IMR-90 (cell line): ENCODE measurements at regions not wholly inside any gene's neighbourhood (a gene's known extent, or its start where the extent isn't known, plus 50 kb on each side); places are given as distances from the start of the nearest gene placed in this dataset.

Source experiments
- ATAC-seq: fragments of 200-7000 bp; cut with Tn5 transposase; 2 replicates; pipeline ENCODE4 v1.9.1; 2020; ENCODE audit warnings: low read depth, mild to moderate bottlenecking, moderate library complexity
- BruUV-seq: library from RNA; stranded (reverse); fragments of 400-500 nt; replicated peaks from 2 replicates; lab custom pipeline; 2021; lab: Mats Ljungman, UMichigan
- CTCF ChIA-PET: fragments of 300-600 bp; formaldehyde crosslinking; extraction: SDS; loops from one replicate; lab custom pipeline; 2021; ENCODE audit warnings: antibody characterized with exemption; lab: Yijun Ruan, JAX
- POLR2A ChIA-PET: fragments of 300-600 bp; sonication (Branson Sonifier 250); formaldehyde crosslinking; loops from one replicate; lab custom pipeline; 2022; ENCODE audit warnings: antibody characterized with exemption; ENCODE audit not compliant: unreplicated experiment; lab: Charles Lee
- DNase-seq: peaks from one replicate; pipeline ENCODE4 v3.0.0; 2013
- H2AFZ ChIP-seq: replicated peaks from 2 replicates; pipeline ENCODE3; 2013; ENCODE audit warnings: low read length, mild to moderate bottlenecking; ENCODE audit not compliant: poor library complexity
- H2AK5ac ChIP-seq: 2 replicates; pipeline ENCODE4 v1.6.1; 2013; ENCODE audit warnings: low read depth, low read length, inconsistent platforms
- H2AK9ac ChIP-seq: replicated peaks from 2 replicates; pipeline ENCODE3; 2013; ENCODE audit warnings: mild to moderate bottlenecking, low read depth, low read length, moderate library complexity; ENCODE audit not compliant: poor library complexity
- H2BK120ac ChIP-seq: 2 replicates; pipeline ENCODE4 v1.6.1; 2013; ENCODE audit warnings: low read depth, low read length, inconsistent platforms
- H2BK15ac ChIP-seq: 3 replicates; pipeline ENCODE4 v1.6.1; 2013; ENCODE audit warnings: low read depth, low read length, inconsistent platforms
- H2BK20ac ChIP-seq: 2 replicates; pipeline ENCODE4 v1.6.1; 2013; ENCODE audit warnings: low read depth, mild to moderate bottlenecking, inconsistent platforms, low read length, moderate library complexity
- H2BK5ac ChIP-seq: 2 replicates; pipeline ENCODE4 v1.6.1; 2013; ENCODE audit warnings: mild to moderate bottlenecking, low read depth, low read length, inconsistent platforms; ENCODE audit not compliant: poor library complexity, severe bottlenecking
- H3K14ac ChIP-seq: replicated peaks from 2 replicates; pipeline ENCODE4 v1.6.1; 2013; ENCODE audit warnings: low read depth, low read length, inconsistent platforms
- H3K18ac ChIP-seq: 2 replicates; pipeline ENCODE4 v1.6.1; 2013; ENCODE audit warnings: low read depth, low read length, control low read depth
- H3K23ac ChIP-seq: 2 replicates; pipeline ENCODE4 v1.6.1; 2013; ENCODE audit warnings: low read depth, low read length, inconsistent platforms
- H3K27ac ChIP-seq: 2 replicates; pipeline ENCODE4 v1.5.1; 2013; ENCODE audit warnings: mild to moderate bottlenecking, control low read depth, low read length; ENCODE audit not compliant: insufficient read depth
- H3K27me3 ChIP-seq: 2 replicates; pipeline ENCODE4 v1.6.1; 2013; ENCODE audit warnings: low read length; ENCODE audit not compliant: control insufficient read depth, insufficient read depth
- H3K36me3 ChIP-seq: 2 replicates; pipeline ENCODE4 v1.6.1; 2013; ENCODE audit warnings: low read length, mixed read lengths; ENCODE audit not compliant: control insufficient read depth, insufficient read depth
- H3K4ac ChIP-seq: 2 replicates; pipeline ENCODE4 v1.6.1; 2013; ENCODE audit warnings: low read depth, low read length, inconsistent platforms
- H3K4me1 ChIP-seq: 2 replicates; pipeline ENCODE4 v1.6.1; 2013; ENCODE audit warnings: low read length, mixed read lengths; ENCODE audit not compliant: control insufficient read depth, insufficient read depth
- H3K4me2 ChIP-seq: 2 replicates; pipeline ENCODE4 v1.6.1; 2013; ENCODE audit warnings: low read depth, mild to moderate bottlenecking, control low read depth, low read length, moderate library complexity
- H3K4me3 ChIP-seq: 2 replicates; pipeline ENCODE4 v1.5.1; 2013; ENCODE audit warnings: low read depth, mild to moderate bottlenecking, control low read depth, low read length, moderate library complexity; ENCODE audit not compliant: insufficient read depth
- H3K56ac ChIP-seq: 2 replicates; pipeline ENCODE4 v1.6.1; 2013; ENCODE audit warnings: low read length, inconsistent platforms; ENCODE audit not compliant: insufficient read depth; ENCODE audit errors: extremely low read depth
- H3K79me1 ChIP-seq, 2 experiments: 2 replicates each; pipeline ENCODE4 v1.6.1; 2013; ENCODE audit warnings: low read length in 2 of 2, inconsistent platforms in 1 of 2, low read depth in 1 of 2
- H3K9ac ChIP-seq: 2 replicates; pipeline ENCODE4 v1.6.1; 2013; ENCODE audit warnings: low read depth, low read length, control low read depth
- H3K9me1 ChIP-seq: 2 replicates; pipeline ENCODE4 v1.6.1; 2013; ENCODE audit warnings: low read length, inconsistent platforms; ENCODE audit not compliant: insufficient read depth
- H3K9me3 ChIP-seq: 2 replicates; pipeline ENCODE4 v1.6.1; 2013; ENCODE audit warnings: low read length; ENCODE audit not compliant: control insufficient read depth, insufficient read depth
- H4K20me1 ChIP-seq: 2 replicates; pipeline ENCODE4 v1.6.1; 2013; ENCODE audit warnings: low read length, inconsistent platforms; ENCODE audit not compliant: insufficient read depth
- H4K5ac ChIP-seq: 2 replicates; pipeline ENCODE4 v1.6.1; 2013; ENCODE audit warnings: mild to moderate bottlenecking, low read depth, low read length, control low read depth
- H4K8ac ChIP-seq, 2 experiments: 2 replicates each; pipeline ENCODE4 v1.6.1; 2013; ENCODE audit warnings: low read depth in 2 of 2, low read length in 2 of 2, control low read depth in 1 of 2, inconsistent platforms in 1 of 2
- H4K91ac ChIP-seq: 2 replicates; pipeline ENCODE4 v1.6.1; 2013; ENCODE audit warnings: low read depth, low read length, inconsistent platforms; ENCODE audit not compliant: insufficient read depth
- BHLHE40 ChIP-seq: fragments of 150-350 bp; IDR thresholded peaks from 2 replicates; pipeline ENCODE4 v1.6.1; 2016; ENCODE audit warnings: mild to moderate bottlenecking, low read depth, low read length
- CEBPB ChIP-seq: IDR thresholded peaks from 2 replicates; pipeline ENCODE4 v1.6.1; 2012; ENCODE audit warnings: low read depth, low read length, improper control_type of control experiment
- CHD1 ChIP-seq: IDR thresholded peaks from 2 replicates; pipeline ENCODE4 v1.6.1; 2012; ENCODE audit warnings: low read depth, low read length, improper control_type of control experiment
- FOS ChIP-seq: fragments of 150-350 bp; IDR thresholded peaks from 2 replicates; pipeline ENCODE4 v1.6.1; 2016; ENCODE audit warnings: low read depth, low read length
- MAFK ChIP-seq: IDR thresholded peaks from 2 replicates; pipeline ENCODE4 v1.6.1; 2012; ENCODE audit warnings: low read depth, low read length, improper control_type of control experiment
- MAZ ChIP-seq: IDR thresholded peaks from 2 replicates; pipeline ENCODE4 v1.6.1; 2012; ENCODE audit warnings: low read depth, mild to moderate bottlenecking, low read length, improper control_type of control experiment, moderate library complexity, borderline replicate concordance
- MXI1 ChIP-seq: IDR thresholded peaks from 2 replicates; pipeline ENCODE4 v1.6.1; 2012; ENCODE audit warnings: low read depth, mild to moderate bottlenecking, low read length, moderate library complexity, borderline replicate concordance
- NFE2L2 ChIP-seq: fragments of 150-350 bp; IDR thresholded peaks from 2 replicates; pipeline ENCODE4 v1.6.1; 2016; ENCODE audit warnings: low read depth, mild to moderate bottlenecking, low read length
- POLR2A ChIP-seq: IDR thresholded peaks from 2 replicates; pipeline ENCODE4 v1.6.1; 2012; ENCODE audit warnings: mild to moderate bottlenecking, low read depth, low read length
- RAD21 ChIP-seq: IDR thresholded peaks from 2 replicates; pipeline ENCODE4 v1.6.1; 2012; ENCODE audit warnings: low read length, improper control_type of control experiment
- RCOR1 ChIP-seq: IDR thresholded peaks from 2 replicates; pipeline ENCODE4 v1.6.1; 2012; ENCODE audit warnings: mild to moderate bottlenecking, low read length, improper control_type of control experiment; ENCODE audit not compliant: insufficient replicate concordance
- RFX5 ChIP-seq: IDR thresholded peaks from 2 replicates; pipeline ENCODE4 v1.8.0; 2012; ENCODE audit warnings: low read depth, mild to moderate bottlenecking, low read length, moderate library complexity
- SMC3 ChIP-seq: fragments of 150-350 bp; IDR thresholded peaks from 2 replicates; pipeline ENCODE4 v1.6.1; 2016; ENCODE audit warnings: low read depth, mild to moderate bottlenecking, antibody characterized with exemption, low read length, moderate library complexity
- WGBS, 2 experiments: methylation state at CpG; one replicate each; pipeline versions ENCODE4 v1.1.5 to v1.1.7; 2013; ENCODE audit warnings: missing lambda C conversion rate in 2 of 2; ENCODE audit not compliant: insufficient read length in 1 of 2; ENCODE audit errors: extremely low coverage in 2 of 2; 5-methylcytosine and 5-hydroxymethylcytosine counted together
- dilution Hi-C: fragments of 300-500 bp; cut with HindIII; formaldehyde crosslinking; loops from one replicate; pipeline ENCODE4 v1.14.3; 2018; ENCODE audit warnings: low sequenced_read_pairs; ENCODE audit not compliant: unreplicated experiment
- in situ Hi-C: fragments of 300-500 bp; cut with MboI; formaldehyde crosslinking; loops from 3 replicates; pipeline ENCODE4 v1.14.3; 2019; ENCODE audit warnings: low sequenced_read_pairs, inconsistent platforms, mixed read lengths
- intact Hi-C: fragments of 100-400 bp; cut with micrococcal nuclease; formaldehyde crosslinking; loops from 2 replicates; pipeline ENCODE4 v1.10.0; 2022
- TF ChIP-seq, protein P1 (sequence below): fragments of 150-350 bp; IDR thresholded peaks from 2 replicates; pipeline ENCODE4 v1.6.1; 2016; ENCODE audit warnings: low read depth, mild to moderate bottlenecking, low read length, moderate library complexity, borderline replicate concordance
- TF ChIP-seq, protein P2 (sequence below): fragments of 150-350 bp; IDR thresholded peaks from 2 replicates; pipeline ENCODE4 v1.6.1; 2017; ENCODE audit warnings: mild to moderate bottlenecking, antibody characterized with exemption, low read length, low read depth
- TF ChIP-seq, protein P3 (sequence below): conservative IDR thresholded peaks from 2 replicates; pipeline ENCODE4 v1.5.1; 2012; ENCODE audit warnings: mild to moderate bottlenecking, low read depth, low read length, improper control_type of control experiment

DNA sequence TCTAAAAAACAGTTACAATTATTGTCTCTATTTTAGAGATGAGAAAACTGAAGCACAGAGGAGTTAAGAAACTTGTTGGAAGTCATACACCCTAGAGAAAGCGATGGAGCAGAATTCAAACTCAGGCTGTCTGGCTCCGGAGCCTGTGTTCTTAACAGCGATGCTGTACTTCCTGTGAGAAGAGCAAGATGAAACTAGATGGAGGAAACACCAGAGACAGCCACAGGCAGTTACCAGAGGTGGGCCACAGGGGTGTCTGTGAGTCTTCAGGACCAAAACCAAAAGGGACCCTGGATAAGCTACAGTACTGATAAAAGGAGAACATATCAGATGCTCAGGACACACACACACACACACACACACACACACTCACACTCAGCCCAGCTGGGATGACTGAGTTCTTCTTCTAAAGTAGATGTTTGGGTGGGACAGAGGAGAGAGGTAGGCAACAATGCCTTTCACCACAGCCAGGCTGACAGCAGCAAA is 289.2 kb downstream of the FZD1 start:
- TF ChIP-seq RFX5 (no peak), CEBPB (no peak), MAFK (no peak), POLR2A (no peak), BHLHE40 (no peak), MXI1 (no peak), MAZ (no peak), NFE2L2 (no peak), CHD1 (no peak), SMC3 (no peak), FOS (no peak), RAD21 (no peak), RCOR1 (no peak)
- TF ChIP-seq, protein P1, sequence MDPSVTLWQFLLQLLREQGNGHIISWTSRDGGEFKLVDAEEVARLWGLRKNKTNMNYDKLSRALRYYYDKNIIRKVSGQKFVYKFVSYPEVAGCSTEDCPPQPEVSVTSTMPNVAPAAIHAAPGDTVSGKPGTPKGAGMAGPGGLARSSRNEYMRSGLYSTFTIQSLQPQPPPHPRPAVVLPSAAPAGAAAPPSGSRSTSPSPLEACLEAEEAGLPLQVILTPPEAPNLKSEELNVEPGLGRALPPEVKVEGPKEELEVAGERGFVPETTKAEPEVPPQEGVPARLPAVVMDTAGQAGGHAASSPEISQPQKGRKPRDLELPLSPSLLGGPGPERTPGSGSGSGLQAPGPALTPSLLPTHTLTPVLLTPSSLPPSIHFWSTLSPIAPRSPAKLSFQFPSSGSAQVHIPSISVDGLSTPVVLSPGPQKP: no peak
- TF ChIP-seq, protein P2, sequence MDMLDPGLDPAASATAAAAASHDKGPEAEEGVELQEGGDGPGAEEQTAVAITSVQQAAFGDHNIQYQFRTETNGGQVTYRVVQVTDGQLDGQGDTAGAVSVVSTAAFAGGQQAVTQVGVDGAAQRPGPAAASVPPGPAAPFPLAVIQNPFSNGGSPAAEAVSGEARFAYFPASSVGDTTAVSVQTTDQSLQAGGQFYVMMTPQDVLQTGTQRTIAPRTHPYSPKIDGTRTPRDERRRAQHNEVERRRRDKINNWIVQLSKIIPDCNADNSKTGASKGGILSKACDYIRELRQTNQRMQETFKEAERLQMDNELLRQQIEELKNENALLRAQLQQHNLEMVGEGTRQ: no peak
- TF ChIP-seq, protein P3, sequence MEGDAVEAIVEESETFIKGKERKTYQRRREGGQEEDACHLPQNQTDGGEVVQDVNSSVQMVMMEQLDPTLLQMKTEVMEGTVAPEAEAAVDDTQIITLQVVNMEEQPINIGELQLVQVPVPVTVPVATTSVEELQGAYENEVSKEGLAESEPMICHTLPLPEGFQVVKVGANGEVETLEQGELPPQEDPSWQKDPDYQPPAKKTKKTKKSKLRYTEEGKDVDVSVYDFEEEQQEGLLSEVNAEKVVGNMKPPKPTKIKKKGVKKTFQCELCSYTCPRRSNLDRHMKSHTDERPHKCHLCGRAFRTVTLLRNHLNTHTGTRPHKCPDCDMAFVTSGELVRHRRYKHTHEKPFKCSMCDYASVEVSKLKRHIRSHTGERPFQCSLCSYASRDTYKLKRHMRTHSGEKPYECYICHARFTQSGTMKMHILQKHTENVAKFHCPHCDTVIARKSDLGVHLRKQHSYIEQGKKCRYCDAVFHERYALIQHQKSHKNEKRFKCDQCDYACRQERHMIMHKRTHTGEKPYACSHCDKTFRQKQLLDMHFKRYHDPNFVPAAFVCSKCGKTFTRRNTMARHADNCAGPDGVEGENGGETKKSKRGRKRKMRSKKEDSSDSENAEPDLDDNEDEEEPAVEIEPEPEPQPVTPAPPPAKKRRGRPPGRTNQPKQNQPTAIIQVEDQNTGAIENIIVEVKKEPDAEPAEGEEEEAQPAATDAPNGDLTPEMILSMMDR: no peak
- H2AK9ac ChIP-seq: no peak overlapping the region
- no peak overlapping the region for H2BK120ac ChIP-seq
- H3K4ac ChIP-seq: no peak overlapping the region
- no peak overlapping the region for H4K5ac ChIP-seq
- H3K27ac ChIP-seq: no peak overlapping the region
- no peaks in the 10 kb centered on the region for H3K79me1 ChIP-seq
- H2AK5ac ChIP-seq: no peak overlapping the region
- no peaks in the 10 kb centered on the region for H3K36me3 ChIP-seq
- in situ Hi-C loops: no loop called here
- DNase-seq (no peak), ATAC-seq (no peak)
- dilution Hi-C loops: no loop called here
- H3K4me3 ChIP-seq: no peak overlapping the region
- no peaks in the 10 kb centered on the region for H4K20me1 ChIP-seq
- H2BK5ac ChIP-seq: no peak overlapping the region
- H3K4me2 ChIP-seq: no peak overlapping the region
- H3K14ac ChIP-seq: no peak overlapping the region
- no peak overlapping the region for H2AFZ ChIP-seq
- intact Hi-C loops: no loop called here
- no peak overlapping the region for H2BK20ac ChIP-seq
- H4K91ac ChIP-seq: no peak overlapping the region
- no peak overlapping the region for H3K9ac ChIP-seq
- H3K56ac ChIP-seq: no peak overlapping the region
- H3K9me1 ChIP-seq: no peaks in the 10 kb centered on the region
- H3K9me3 ChIP-seq: no peaks in the 10 kb centered on the region
- BruUV-seq: no TSS peak
- no peaks in the 10 kb centered on the region for H3K27me3 ChIP-seq
- no peak overlapping the region for H2BK15ac ChIP-seq
- H3K23ac ChIP-seq: no peak overlapping the region
- H3K4me1 ChIP-seq: no peaks in the 10 kb centered on the region
- no peak overlapping the region for H3K18ac ChIP-seq
- CTCF ChIA-PET: no interaction called here
- 83% methylated on average over 2 of the region's 3 CpGs; no CpG with 5 or more reads in 1 of the 2 experiments for WGBS, 2 experiments
- no peak overlapping the region for H4K8ac ChIP-seq
- POLR2A ChIA-PET: no interaction called here
